ENCODE measurements at regions not wholly inside any gene's neighbourhood (a gene's known extent, or its start where the extent isn't known, plus 50 kb on each side); places are given as distances from the start of the nearest gene placed in this dataset.

DNA sequence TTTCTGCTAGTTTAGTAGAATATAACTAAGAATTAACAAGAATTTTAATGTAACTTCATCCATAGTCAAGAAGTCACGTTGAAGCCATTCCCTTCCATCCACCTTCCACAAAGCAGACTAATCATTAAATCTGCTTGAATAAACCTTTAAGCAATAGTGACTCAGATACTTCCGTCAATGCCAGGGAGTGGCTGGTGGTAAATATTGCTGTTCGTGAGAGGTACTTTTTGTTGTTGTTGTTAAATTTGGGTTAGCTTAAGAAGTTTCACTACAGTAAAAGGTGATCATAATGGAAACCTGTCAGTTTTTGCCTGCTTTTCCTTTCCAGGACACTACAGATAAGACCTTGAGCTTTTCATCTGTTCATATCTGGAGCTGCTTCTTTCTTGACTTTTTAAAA, 316.3 kb downstream of the TMA16 start:
- intact Hi-C loops (cut with DNase I), result no loop called here
- Histone ChIP-seq H3K27me3 (no peaks in the 10 kb centered on the region), H3K4me3 (no peak overlapping the region), H3K9me3 (no peaks in the 10 kb centered on the region), H3K27ac (no peak overlapping the region), H3K36me3 (no peaks in the 10 kb centered on the region), H3K4me1 (no peaks in the 10 kb centered on the region)
- TF ChIP-seq POLR2A (IDR thresholded peaks at IDR 0.05), result no peak
- TF ChIP-seq, protein P1, sequence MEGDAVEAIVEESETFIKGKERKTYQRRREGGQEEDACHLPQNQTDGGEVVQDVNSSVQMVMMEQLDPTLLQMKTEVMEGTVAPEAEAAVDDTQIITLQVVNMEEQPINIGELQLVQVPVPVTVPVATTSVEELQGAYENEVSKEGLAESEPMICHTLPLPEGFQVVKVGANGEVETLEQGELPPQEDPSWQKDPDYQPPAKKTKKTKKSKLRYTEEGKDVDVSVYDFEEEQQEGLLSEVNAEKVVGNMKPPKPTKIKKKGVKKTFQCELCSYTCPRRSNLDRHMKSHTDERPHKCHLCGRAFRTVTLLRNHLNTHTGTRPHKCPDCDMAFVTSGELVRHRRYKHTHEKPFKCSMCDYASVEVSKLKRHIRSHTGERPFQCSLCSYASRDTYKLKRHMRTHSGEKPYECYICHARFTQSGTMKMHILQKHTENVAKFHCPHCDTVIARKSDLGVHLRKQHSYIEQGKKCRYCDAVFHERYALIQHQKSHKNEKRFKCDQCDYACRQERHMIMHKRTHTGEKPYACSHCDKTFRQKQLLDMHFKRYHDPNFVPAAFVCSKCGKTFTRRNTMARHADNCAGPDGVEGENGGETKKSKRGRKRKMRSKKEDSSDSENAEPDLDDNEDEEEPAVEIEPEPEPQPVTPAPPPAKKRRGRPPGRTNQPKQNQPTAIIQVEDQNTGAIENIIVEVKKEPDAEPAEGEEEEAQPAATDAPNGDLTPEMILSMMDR (IDR thresholded peaks at IDR 0.05), result no peak
- 69 to 78% (median 74%) methylated on average over 3 of the region's 3 CpGs for WGBS, 4 donors
- DNase-seq, result no peak
- no peak for ATAC-seq

DNA sequence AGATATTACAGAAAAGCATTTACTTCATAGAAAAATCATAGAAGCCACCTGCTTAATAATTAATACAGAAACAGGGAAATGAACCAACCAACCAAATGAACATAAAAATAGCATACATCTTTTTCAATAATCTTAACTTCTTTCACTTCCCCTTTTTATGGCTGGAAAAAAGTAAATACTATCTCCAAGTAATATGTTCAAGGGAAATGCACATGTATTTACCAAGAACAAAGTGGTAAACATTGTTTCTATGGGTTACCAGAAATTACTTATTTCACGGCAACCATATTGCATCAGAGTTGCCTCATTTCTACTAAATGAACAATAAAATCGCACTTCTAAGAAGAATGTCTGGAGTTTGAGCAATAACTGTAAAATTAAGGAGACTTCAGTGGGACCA, 321.3 kb downstream of the TMA16 start:
- no peaks in the 10 kb centered on the region for H3K27me3 ChIP-seq
- H3K4me1 ChIP-seq, result no peaks in the 10 kb centered on the region
- H3K36me3 ChIP-seq, result no peaks in the 10 kb centered on the region
- no peak overlapping the region for H3K4me3 ChIP-seq
- TF ChIP-seq POLR2A (IDR thresholded peaks at IDR 0.05), result no peak
- TF ChIP-seq, protein P1 (IDR thresholded peaks at IDR 0.05), result no peak
- ATAC-seq, result no peak
- intact Hi-C loops (cut with DNase I), result no loop called here
- H3K27ac ChIP-seq, result no peak overlapping the region
- no peaks in the 10 kb centered on the region for H3K9me3 ChIP-seq
- no peak for DNase-seq
- WGBS, 4 donors, result 82 to 90% (median 84%) methylated on average over 2 of the region's 2 CpGs

DNA sequence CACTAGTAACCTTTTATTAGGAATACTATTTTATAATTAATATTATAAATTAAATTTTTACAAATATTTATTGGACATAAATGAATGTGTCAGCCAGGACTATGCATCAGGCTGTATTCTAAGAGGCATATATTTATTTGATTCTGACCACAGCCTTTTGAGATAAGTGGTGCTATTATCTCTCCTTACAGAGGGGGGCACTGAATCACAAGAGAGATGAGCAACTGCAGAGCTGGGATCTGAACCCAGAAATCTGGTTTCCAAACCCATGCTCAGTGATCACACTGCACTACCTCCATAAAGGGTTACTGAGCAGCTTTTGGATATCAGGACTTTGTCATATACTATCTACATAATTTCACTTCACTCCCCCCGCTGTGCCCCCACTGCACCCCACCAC, 322.0 kb downstream of the TMA16 start:
- Histone ChIP-seq H3K4me3 (no peak overlapping the region), H3K27ac (no peak overlapping the region), H3K4me1 (no peaks in the 10 kb centered on the region), H3K36me3 (no peaks in the 10 kb centered on the region), H3K9me3 (no peaks in the 10 kb centered on the region), H3K27me3 (no peaks in the 10 kb centered on the region)
- intact Hi-C loops (cut with DNase I), result no loop called here
- TF ChIP-seq, protein P1 (IDR thresholded peaks at IDR 0.05), result no peak
- no peak for TF ChIP-seq POLR2A (IDR thresholded peaks at IDR 0.05)
- DNase-seq (no peak), ATAC-seq (no peak)
- WGBS, 4 donors, result 75 to 92% (median 81%) methylated on average over 1 of the region's 1 CpG

DNA sequence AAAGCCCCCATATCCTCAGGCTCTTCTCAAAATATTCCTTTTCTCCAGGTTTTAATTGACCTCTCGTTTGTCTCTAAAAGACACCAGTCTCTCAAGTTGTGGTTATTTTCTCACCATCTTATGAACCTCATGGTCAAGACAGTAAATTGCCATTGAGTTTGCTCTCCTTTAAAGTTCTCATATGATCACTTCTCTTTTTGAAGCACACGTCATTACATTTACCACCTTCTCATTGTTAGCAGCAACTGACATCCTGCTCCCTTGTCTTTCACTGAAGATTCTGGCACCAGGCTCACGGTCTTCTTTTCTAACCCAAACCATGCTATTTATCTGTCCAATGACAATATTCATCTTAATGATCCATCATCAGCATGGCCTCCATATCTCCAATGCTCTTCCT, 324.2 kb downstream of the TMA16 start:
- no peak for DNase-seq
- TF ChIP-seq, protein P1 (IDR thresholded peaks at IDR 0.05), result no peak
- TF ChIP-seq POLR2A (IDR thresholded peaks at IDR 0.05), result no peak
- no peak overlapping the region for H3K4me3 ChIP-seq
- no peak for ATAC-seq
- H3K27me3 ChIP-seq, result no peaks in the 10 kb centered on the region
- 63 to 84% (median 73%) methylated on average over 3 of the region's 3 CpGs for WGBS, 4 donors
- H3K9me3 ChIP-seq, result no peaks in the 10 kb centered on the region
- no peak overlapping the region for H3K27ac ChIP-seq
- no peaks in the 10 kb centered on the region for H3K4me1 ChIP-seq
- intact Hi-C loops (cut with DNase I), result no loop called here
- H3K36me3 ChIP-seq, result no peaks in the 10 kb centered on the region

Measured in heart left ventricle (tissue), 16 donors.